Neural crest cell (in vitro differentiated cells): ENCODE measurements at regions not wholly inside any gene's neighbourhood (a gene's known extent, or its start where the extent isn't known, plus 50 kb on each side); places are given as distances from the start of the nearest gene placed in this dataset.

ENCODE experiments used
- DNase-seq: peaks from one replicate; pipeline ENCODE4 v3.0.0; 2021; ENCODE audit warnings: low read depth, mixed read lengths, low spot score
- H3K27ac Mint-ChIP-seq: one replicate; pipeline ENCODE4 v1.8.0; 2021; ENCODE audit warnings: mild to moderate bottlenecking, mixed read lengths; ENCODE audit not compliant: unreplicated experiment
- H3K27me3 Mint-ChIP-seq: 2 replicates; pipeline ENCODE4 v1.8.0; 2021; ENCODE audit warnings: low read depth, mild to moderate bottlenecking, mixed read lengths
- H3K36me3 Mint-ChIP-seq: 2 replicates; pipeline ENCODE4 v1.8.0; 2021; ENCODE audit warnings: low read depth, mild to moderate bottlenecking, mixed read lengths
- H3K4me1 Mint-ChIP-seq: 2 replicates; pipeline ENCODE4 v1.8.0; 2021; ENCODE audit warnings: mixed read lengths
- H3K4me3 Mint-ChIP-seq: one replicate; pipeline ENCODE4 v1.8.0; 2021; ENCODE audit warnings: mild to moderate bottlenecking, mixed read lengths
- H3K9me3 Mint-ChIP-seq: 2 replicates; pipeline ENCODE4 v1.8.0; 2021; ENCODE audit warnings: mixed read lengths
- TF ChIP-seq, protein P1 (sequence below): fragments of 200-600 bp; sonication (generic); conservative IDR thresholded peaks from 2 replicates; pipeline ENCODE4 v1.5.0; 2021; ENCODE audit warnings: antibody characterized with exemption, mild to moderate bottlenecking

- no peak overlapping the region for H3K4me3 Mint-ChIP-seq
- peaks cover 21% of the 10 kb centered on the region for H3K4me1 Mint-ChIP-seq
- DNase-seq = no peak
- H3K27me3 Mint-ChIP-seq = no peaks in the 10 kb centered on the region
- peaks cover 2% of the 10 kb centered on the region for H3K36me3 Mint-ChIP-seq
- peaks cover 3% of the 10 kb centered on the region for H3K9me3 Mint-ChIP-seq
- TF ChIP-seq, protein P1, sequence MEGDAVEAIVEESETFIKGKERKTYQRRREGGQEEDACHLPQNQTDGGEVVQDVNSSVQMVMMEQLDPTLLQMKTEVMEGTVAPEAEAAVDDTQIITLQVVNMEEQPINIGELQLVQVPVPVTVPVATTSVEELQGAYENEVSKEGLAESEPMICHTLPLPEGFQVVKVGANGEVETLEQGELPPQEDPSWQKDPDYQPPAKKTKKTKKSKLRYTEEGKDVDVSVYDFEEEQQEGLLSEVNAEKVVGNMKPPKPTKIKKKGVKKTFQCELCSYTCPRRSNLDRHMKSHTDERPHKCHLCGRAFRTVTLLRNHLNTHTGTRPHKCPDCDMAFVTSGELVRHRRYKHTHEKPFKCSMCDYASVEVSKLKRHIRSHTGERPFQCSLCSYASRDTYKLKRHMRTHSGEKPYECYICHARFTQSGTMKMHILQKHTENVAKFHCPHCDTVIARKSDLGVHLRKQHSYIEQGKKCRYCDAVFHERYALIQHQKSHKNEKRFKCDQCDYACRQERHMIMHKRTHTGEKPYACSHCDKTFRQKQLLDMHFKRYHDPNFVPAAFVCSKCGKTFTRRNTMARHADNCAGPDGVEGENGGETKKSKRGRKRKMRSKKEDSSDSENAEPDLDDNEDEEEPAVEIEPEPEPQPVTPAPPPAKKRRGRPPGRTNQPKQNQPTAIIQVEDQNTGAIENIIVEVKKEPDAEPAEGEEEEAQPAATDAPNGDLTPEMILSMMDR = no peak
- no peak overlapping the region for H3K27ac Mint-ChIP-seq
Observed at GRCh38 chr9:2354216-2354615, 267.4 kb upstream of the VLDLR start.

GRCh38 chr9:2354856-2355696, 266.5 kb upstream of the VLDLR start:
- Mint-ChIP-seq H3K27ac (no peak overlapping the region), H3K9me3 (peaks cover 3% of the 10 kb centered on the region), H3K27me3 (no peaks in the 10 kb centered on the region), H3K4me3 (no peak overlapping the region), H3K36me3 (peaks cover 2% of the 10 kb centered on the region), H3K4me1 (peaks cover 29% of the 10 kb centered on the region)
- TF ChIP-seq, protein P1 = no peak
- no peak for DNase-seq

GRCh38 chr9:2355697-2355983, 265.9 kb upstream of the VLDLR start:
- TF ChIP-seq, protein P1 = no peak
- peaks cover 34% of the 10 kb centered on the region for H3K4me1 Mint-ChIP-seq
- no peak overlapping the region for H3K27ac Mint-ChIP-seq
- peaks cover 2% of the 10 kb centered on the region for H3K36me3 Mint-ChIP-seq
- H3K4me3 Mint-ChIP-seq = no peak overlapping the region
- H3K9me3 Mint-ChIP-seq = peaks cover 3% of the 10 kb centered on the region
- H3K27me3 Mint-ChIP-seq = no peaks in the 10 kb centered on the region
- DNase-seq = no peak

DNA sequence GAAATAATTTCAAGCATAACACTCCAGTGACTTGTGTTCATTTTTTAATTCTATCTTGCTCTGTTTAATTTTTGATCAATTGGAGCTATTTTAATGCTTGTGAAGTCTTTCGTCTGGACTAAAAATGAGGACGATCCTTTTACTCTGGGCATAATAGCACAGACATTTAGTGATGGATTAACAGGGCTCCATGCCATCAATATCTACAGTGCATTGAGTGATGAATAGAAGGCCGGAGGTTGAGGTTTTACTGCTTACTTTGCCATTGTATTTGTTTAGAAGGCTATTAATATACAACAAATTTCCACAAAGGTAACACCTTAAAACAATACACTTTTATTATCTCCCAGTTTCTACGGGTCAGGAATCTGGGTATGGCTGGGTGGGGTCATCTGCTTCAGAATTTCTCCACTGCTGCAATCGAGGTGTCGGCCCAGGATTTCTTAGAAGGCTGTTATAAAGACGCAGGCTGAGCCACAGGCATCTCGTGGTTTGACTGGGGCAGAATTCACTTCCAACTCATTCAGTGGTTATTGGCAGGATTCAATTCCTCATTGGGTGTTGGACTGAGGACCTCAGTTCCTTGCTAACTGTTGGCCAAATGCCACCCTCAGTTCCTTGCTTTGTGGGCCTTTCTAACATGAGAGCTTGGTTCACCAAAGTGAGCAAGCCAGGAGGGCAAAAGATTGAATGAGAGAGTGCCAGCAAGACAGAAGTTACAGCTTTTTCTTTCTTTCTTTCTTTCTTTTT, 265.4 kb upstream of the VLDLR start:
- no peak overlapping the region for H3K4me3 Mint-ChIP-seq
- DNase-seq = no peak
- H3K36me3 Mint-ChIP-seq = peaks cover 2% of the 10 kb centered on the region
- H3K27ac Mint-ChIP-seq = no peak overlapping the region
- H3K9me3 Mint-ChIP-seq = peaks cover 3% of the 10 kb centered on the region
- TF ChIP-seq, protein P1 = no peak
- peaks cover 34% of the 10 kb centered on the region for H3K4me1 Mint-ChIP-seq
- no peaks in the 10 kb centered on the region for H3K27me3 Mint-ChIP-seq

DNA sequence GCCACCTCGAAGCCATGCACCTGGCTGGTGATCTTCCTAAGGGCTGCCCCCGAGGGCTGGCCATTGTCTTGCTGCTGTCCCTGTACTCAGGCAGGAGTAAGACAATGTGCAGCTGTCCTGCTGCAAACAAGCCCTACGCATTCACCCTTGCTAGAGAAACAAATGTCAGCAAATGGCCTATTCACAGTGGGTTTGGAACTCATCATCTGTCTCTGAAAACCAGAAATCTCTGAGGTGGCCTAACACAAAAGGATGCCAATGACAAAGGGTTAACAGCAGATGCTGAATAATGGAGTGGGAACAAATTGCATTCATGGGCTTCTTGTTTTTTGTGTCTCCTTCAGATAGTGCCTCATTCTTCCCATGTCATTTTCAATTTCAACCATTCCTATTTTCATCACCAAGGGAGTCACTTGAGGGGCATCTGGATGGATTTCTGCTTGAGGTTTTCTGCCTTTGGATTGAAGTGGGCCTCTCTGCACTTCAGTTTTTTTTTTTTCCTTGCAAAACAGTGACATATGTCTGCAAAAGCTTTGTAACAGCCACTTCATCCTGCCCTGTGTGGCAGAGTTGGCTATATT, 261.6 kb upstream of the VLDLR start:
- Mint-ChIP-seq H3K27ac (no peak overlapping the region), H3K9me3 (no peaks in the 10 kb centered on the region), H3K36me3 (peaks cover 2% of the 10 kb centered on the region), H3K27me3 (no peaks in the 10 kb centered on the region), H3K4me1 (peaks cover 32% of the 10 kb centered on the region), H3K4me3 (no peak overlapping the region)
- TF ChIP-seq, protein P1 = no peak
- DNase-seq = no peak
